ENCODE measurements at regions not wholly inside any gene's neighbourhood (a gene's known extent, or its start where the extent isn't known, plus 50 kb on each side); places are given as distances from the start of the nearest gene placed in this dataset.

DNA sequence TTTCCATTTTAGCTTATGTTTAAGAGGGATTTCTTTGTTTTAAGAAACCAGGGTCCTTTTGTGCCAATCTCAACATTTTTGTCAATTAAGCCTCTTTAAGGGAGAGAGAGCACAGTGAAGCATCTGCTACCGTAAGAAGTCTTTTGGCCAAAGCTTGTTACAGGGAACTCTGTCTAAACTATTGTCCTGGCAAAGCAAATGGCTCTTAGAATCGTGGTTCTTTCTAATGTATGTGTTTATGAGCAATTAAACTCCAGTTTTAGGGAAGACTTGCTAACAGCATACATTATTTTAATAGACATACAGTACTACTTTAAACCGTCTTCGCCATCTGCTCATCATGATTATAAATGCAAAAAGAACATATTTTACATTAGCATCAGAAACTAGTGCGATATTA is 202.1 kb downstream of the CDCA7 start:
- H3K4me3 ChIP-seq (ENCODE audit: low read length): no peak overlapping the region
- TF ChIP-seq, protein P1, sequence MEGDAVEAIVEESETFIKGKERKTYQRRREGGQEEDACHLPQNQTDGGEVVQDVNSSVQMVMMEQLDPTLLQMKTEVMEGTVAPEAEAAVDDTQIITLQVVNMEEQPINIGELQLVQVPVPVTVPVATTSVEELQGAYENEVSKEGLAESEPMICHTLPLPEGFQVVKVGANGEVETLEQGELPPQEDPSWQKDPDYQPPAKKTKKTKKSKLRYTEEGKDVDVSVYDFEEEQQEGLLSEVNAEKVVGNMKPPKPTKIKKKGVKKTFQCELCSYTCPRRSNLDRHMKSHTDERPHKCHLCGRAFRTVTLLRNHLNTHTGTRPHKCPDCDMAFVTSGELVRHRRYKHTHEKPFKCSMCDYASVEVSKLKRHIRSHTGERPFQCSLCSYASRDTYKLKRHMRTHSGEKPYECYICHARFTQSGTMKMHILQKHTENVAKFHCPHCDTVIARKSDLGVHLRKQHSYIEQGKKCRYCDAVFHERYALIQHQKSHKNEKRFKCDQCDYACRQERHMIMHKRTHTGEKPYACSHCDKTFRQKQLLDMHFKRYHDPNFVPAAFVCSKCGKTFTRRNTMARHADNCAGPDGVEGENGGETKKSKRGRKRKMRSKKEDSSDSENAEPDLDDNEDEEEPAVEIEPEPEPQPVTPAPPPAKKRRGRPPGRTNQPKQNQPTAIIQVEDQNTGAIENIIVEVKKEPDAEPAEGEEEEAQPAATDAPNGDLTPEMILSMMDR (IDR thresholded peaks at IDR 0.05; ENCODE audit: insufficient read depth, low read depth, low read length, missing control alignments): no peak
- no peak for DNase-seq (ENCODE audit: low read depth)

DNA sequence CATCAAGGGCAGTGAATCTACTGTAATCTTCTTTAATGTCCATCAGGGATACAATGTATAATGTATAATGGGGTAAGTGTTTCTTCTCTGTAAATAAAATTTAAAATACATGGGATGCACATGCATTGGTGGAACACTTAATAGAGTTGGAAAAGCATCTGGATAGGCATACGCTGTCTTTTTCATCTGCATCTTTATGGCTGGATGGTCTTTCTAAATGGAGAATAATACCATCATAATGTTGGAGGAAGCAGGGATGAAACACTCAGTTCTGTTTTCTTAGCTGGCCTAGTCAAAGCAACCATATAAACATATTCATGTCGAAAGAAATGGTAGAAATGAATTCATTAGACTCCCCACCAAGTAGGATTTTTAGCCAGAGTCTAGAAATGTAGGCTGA is 202.8 kb downstream of the CDCA7 start:
- no peak overlapping the region for H3K4me3 ChIP-seq (ENCODE audit: low read length)
- TF ChIP-seq, protein P1 (IDR thresholded peaks at IDR 0.05; ENCODE audit: insufficient read depth, low read depth, low read length, missing control alignments): no peak
- no peak for DNase-seq (ENCODE audit: low read depth)

DNA sequence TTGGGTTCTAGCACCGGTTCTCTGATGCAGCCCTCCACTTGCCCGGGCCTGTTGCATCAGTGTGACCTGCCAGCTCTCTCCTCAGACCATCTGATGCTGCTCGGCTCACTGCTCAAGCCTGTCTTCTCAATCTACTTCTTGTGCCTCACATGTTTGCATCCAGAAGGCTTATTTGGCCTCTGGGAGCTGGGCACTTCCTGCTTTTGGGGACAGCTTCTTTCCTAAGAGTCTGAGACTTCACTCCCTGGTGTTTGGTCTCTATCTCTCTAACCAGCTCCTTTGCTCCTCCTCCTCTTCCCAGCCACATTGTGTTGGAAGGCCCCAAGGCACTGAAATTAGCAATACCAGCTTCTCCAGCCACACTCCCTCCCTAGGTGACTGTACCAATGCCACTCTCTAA is 212.8 kb downstream of the CDCA7 start:
- DNase-seq (ENCODE audit: low read depth): peak; percentile 37
- TF ChIP-seq, protein P1 (IDR thresholded peaks at IDR 0.05; ENCODE audit: insufficient read depth, low read depth, low read length, missing control alignments): no peak
- H3K4me3 ChIP-seq (ENCODE audit: low read length): no peak overlapping the region

DNA sequence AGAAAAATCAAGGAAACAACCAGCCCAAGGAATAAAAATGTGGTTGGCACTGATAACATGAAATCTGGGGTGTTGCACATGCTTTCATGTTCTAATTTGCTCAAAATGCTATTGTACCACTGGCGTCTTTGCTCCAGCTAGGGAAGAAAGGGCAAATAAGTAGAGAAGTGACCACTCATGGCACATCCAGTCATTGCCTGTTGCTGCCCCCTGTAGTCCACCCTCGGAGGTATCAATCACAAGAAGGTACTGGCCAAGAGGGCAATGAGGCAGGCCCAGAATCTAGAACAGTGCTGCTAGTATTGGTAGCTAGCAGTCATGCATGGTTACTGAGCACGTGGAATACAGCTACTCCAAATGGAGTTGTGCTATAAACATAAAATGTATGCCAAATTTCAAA is 213.4 kb downstream of the CDCA7 start:
- TF ChIP-seq, protein P1 (IDR thresholded peaks at IDR 0.05; ENCODE audit: insufficient read depth, low read depth, low read length, missing control alignments): no peak
- peak; percentile 15 for DNase-seq (ENCODE audit: low read depth)
- H3K4me3 ChIP-seq (ENCODE audit: low read length): no peak overlapping the region

DNA sequence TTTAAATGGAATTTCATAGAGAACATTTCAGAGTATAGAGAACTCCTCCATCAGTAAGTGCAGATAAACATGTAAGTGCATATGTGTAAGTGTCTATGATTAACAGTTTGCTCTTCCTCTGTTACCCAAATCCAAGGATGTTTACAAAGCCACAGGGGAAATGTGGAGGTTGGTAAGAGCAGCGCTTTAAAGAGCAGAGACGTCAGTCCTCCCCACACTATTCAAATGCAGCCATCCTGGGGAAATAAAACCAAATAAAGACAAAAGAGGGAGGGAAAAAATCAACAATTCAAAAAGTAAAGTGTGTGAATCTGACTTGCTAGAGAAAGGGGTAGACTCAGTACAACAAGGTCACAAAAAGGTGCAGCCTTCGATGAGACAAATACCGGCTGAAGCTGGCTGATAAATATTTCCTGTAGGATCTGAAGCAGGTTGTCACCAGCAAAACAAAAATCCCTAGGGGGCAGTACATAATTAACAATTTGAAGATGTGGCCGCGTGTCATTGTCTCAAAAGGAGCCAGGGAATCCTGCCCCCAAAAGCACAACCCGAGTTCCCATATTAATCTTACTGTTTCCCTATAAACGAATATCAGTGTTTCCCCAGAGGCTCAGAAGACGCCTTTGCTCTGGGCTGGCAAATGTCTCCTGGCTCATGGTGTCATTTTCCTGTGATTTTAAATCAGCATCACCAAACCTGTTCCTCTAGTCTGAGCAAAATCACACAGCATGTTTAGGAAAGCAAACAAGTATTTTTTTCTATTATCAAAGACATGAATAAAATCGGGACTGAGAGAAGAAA is 216.5 kb downstream of the CDCA7 start:
- no peak overlapping the region for H3K4me3 ChIP-seq (ENCODE audit: low read length)
- DNase-seq (ENCODE audit: low read depth): peak; percentile 72
- TF ChIP-seq, protein P1 (IDR thresholded peaks at IDR 0.05; ENCODE audit: insufficient read depth, low read depth, low read length, missing control alignments): peak; percentile 35

- TF ChIP-seq, protein P1 (IDR thresholded peaks at IDR 0.05; ENCODE audit: insufficient read depth, low read depth, low read length, missing control alignments): no peak
- no peak overlapping the region for H3K4me3 ChIP-seq (ENCODE audit: low read length)
- peak; percentile 23 for DNase-seq (ENCODE audit: low read depth)
Measured at GRCh38 chr2:173571887-173572680, 217.4 kb downstream of the CDCA7 start.

All from epithelial cell of esophagus (primary cell).